K562 (cell line): ENCODE measurements at regions not wholly inside any gene's neighbourhood (a gene's known extent, or its start where the extent isn't known, plus 50 kb on each side); places are given as distances from the start of the nearest gene placed in this dataset.

Experiments
- ATAC-seq: fragments of 200-7000 bp; cut with Tn5 transposase; 3 replicates; pipeline ENCODE4 v1.9.1; 2020; ENCODE audit warnings: moderate library complexity
- BruUV-seq: library from RNA; stranded (reverse); fragments of 400-500 nt; replicated peaks from 2 replicates; lab custom pipeline; 2021; lab: Mats Ljungman, UMichigan
- CTCF ChIA-PET: fragments of 300-600 bp; formaldehyde crosslinking; extraction: SDS; loops from one replicate; lab custom pipeline; 2021; ENCODE audit warnings: low intra/inter-chr PET ratio; lab: Yijun Ruan, JAX
- POLR2A ChIA-PET: fragments of 300-600, 350-650 bp; sonication (Branson Sonifier 250); formaldehyde crosslinking; extraction: SDS; loops from one replicate; lab custom pipeline; 2021; ENCODE audit warnings: antibody characterized with exemption, inconsistent platforms; lab: Yijun Ruan, JAX
- DNase-seq, 4 experiments: peaks; one replicate each; pipeline versions ENCODE4 v3.0.0 to v3.0.0-alpha.2; 2011 to 2018; ENCODE audit warnings: low spot score in 3 of 4, mixed read lengths in 3 of 4; ENCODE audit errors: extremely low read depth in 1 of 4
- FAIRE-seq: peaks from 2 replicates; lab custom pipeline; 2011; peaks lifted over from hg19 to GRCh38; lab: Jason Lieb, UNC
- H2AFZ ChIP-seq: 2 replicates; pipeline ENCODE4 v1.6.0; 2011; ENCODE audit warnings: low read depth, low read length, control low read depth, inconsistent platforms
- H3K27ac ChIP-seq: fragments of 200-600 bp; 3 replicates; pipeline ENCODE4 v1.8.0; 2011; ENCODE audit warnings: low read depth, mild to moderate bottlenecking, control low read depth, inconsistent platforms, low read length, moderate library complexity, mixed read lengths; ENCODE audit errors: extremely low read depth
- H3K27me3 ChIP-seq, 2 experiments: fragments of 300-600 bp in 1 of 2; 2 replicates in 1 of 2; 3 replicates in 1 of 2; pipeline versions ENCODE4 v1.6.0 to v1.8.0; 2011; ENCODE audit warnings: inconsistent platforms in 2 of 2, low read length in 2 of 2, mild to moderate bottlenecking in 1 of 2, mixed read lengths in 1 of 2, moderate library complexity in 1 of 2; ENCODE audit not compliant: control insufficient read depth in 2 of 2, insufficient read depth in 2 of 2
- H3K36me3 ChIP-seq: fragments of 300-600 bp; 3 replicates; pipeline ENCODE4 v1.8.0; 2011; ENCODE audit warnings: mild to moderate bottlenecking, low read length, inconsistent platforms; ENCODE audit not compliant: control insufficient read depth, insufficient read depth
- H3K4me1 ChIP-seq, 2 experiments: fragments of 200-600 bp in 1 of 2; replicated peaks in 1 of 2; 2 replicates in 1 of 2; 3 replicates in 1 of 2; pipeline versions ENCODE4 v1.5.1 to v1.8.0; 2011; ENCODE audit warnings: inconsistent platforms in 2 of 2, low read length in 2 of 2, mild to moderate bottlenecking in 1 of 2, mixed read lengths in 1 of 2, moderate library complexity in 1 of 2; ENCODE audit not compliant: control insufficient read depth in 2 of 2, insufficient read depth in 2 of 2
- H3K4me2 ChIP-seq: 2 replicates; pipeline ENCODE4 v1.6.1; 2011; ENCODE audit warnings: low read length, control low read depth, inconsistent platforms, mixed read lengths; ENCODE audit not compliant: insufficient read depth
- H3K4me3 ChIP-seq: fragments of 200-600 bp; sonication (generic), shearing (Covaris generic); 2 replicates; pipeline ENCODE4 v1.5.1; 2016; ENCODE audit warnings: control low read depth, inconsistent platforms
- H3K79me2 ChIP-seq: fragments of 200-600 bp; 3 replicates; pipeline ENCODE4 v1.8.0; 2011; ENCODE audit warnings: low read length, inconsistent platforms; ENCODE audit not compliant: control insufficient read depth, insufficient read depth
- H3K9ac ChIP-seq, 2 experiments: 2 replicates each; pipeline versions ENCODE4 v1.6.0 to v1.6.1; 2011; ENCODE audit warnings: low read depth in 2 of 2, low read length in 2 of 2, control low read depth in 1 of 2, inconsistent platforms in 1 of 2, mild to moderate bottlenecking in 1 of 2, mixed read lengths in 1 of 2; ENCODE audit not compliant: insufficient read depth in 1 of 2
- H3K9me1 ChIP-seq: one replicate; pipeline ENCODE4 v1.6.0; 2011; ENCODE audit warnings: inconsistent platforms, mild to moderate bottlenecking, low read length, moderate library complexity; ENCODE audit not compliant: control insufficient read depth, insufficient read depth
- H3K9me3 ChIP-seq: replicated peaks from 2 replicates; pipeline ENCODE4 v1.5.1; 2011; ENCODE audit warnings: low read depth, low read length, inconsistent platforms; ENCODE audit not compliant: control insufficient read depth, insufficient read depth
- H4K20me1 ChIP-seq: replicated peaks from 2 replicates; pipeline ENCODE4 v1.6.1; 2011; ENCODE audit warnings: low read length, inconsistent platforms, mixed read lengths; ENCODE audit not compliant: control insufficient read depth, insufficient read depth
- ARID3B ChIP-seq: fragments of 250-450 bp; sonication (Bioruptor Pico); IDR thresholded peaks from 2 replicates; pipeline ENCODE4 v1.4.0; 2020; ENCODE audit warnings: borderline replicate concordance
- ATF1 ChIP-seq, 2 experiments: fragments of 450-650 bp in 1 of 2; IDR thresholded peaks; 2 replicates each; pipeline ENCODE4 v1.6.1; 2016; ENCODE audit warnings: missing compliant biosample characterization in 1 of 2, missing genetic modification characterization in 1 of 2
- C11orf30 ChIP-seq: fragments of 450-650 bp; IDR thresholded peaks from 2 replicates; pipeline ENCODE4 v1.6.1; 2016; ENCODE audit warnings: low read depth, mild to moderate bottlenecking
- E2F4 ChIP-seq: sonication (generic); formaldehyde crosslinking; IDR thresholded peaks from 2 replicates; pipeline ENCODE4 v1.8.0; 2022; ENCODE audit warnings: mild to moderate bottlenecking, low read depth, missing genetic modification reagents
- MAX ChIP-seq: sonication (generic); formaldehyde crosslinking; IDR thresholded peaks from 2 replicates; pipeline ENCODE4 v1.9.0; 2022; ENCODE audit warnings: mild to moderate bottlenecking, missing genetic modification reagents
- MYNN ChIP-seq, 2 experiments: sonication (generic); formaldehyde crosslinking in 1 of 2; IDR thresholded peaks; 2 replicates each; pipeline versions ENCODE4 v1.5.0 to v1.6.1; 2016 to 2020; ENCODE audit warnings: antibody characterized with exemption in 1 of 2, missing genetic modification reagents in 1 of 2
- PCBP1 ChIP-seq: fragments of 200-400 bp; formaldehyde crosslinking; IDR thresholded peaks from 2 replicates; pipeline ENCODE4 v1.6.1; 2018; ENCODE audit warnings: mild to moderate bottlenecking, low read depth, low read length; ENCODE audit not compliant: poor library complexity, severe bottlenecking
- PRPF4 ChIP-seq: fragments of 200-400 bp; formaldehyde crosslinking; IDR thresholded peaks from one replicate; pipeline ENCODE4 v1.6.1; 2017; ENCODE audit warnings: low read length, low read depth, mild to moderate bottlenecking; ENCODE audit not compliant: insufficient read depth, poor library complexity, severe bottlenecking
- RHOXF2B ChIP-seq: fragments of 250-450 bp; sonication (Bioruptor Pico); conservative IDR thresholded peaks from 2 replicates; pipeline ENCODE4 v1.5.1; 2021
- USF2 ChIP-seq: sonication (generic); formaldehyde crosslinking; IDR thresholded peaks from 2 replicates; pipeline ENCODE4 v1.5.0; 2020; ENCODE audit warnings: missing genetic modification reagents
- ZFP30 ChIP-seq: fragments of 250-450 bp; sonication (Bioruptor Pico); IDR thresholded peaks from 2 replicates; pipeline ENCODE4 v1.8.0; 2022; ENCODE audit warnings: moderate library complexity, mild to moderate bottlenecking, inconsistent platforms, borderline replicate concordance
- ZNF121 ChIP-seq: sonication (generic); formaldehyde crosslinking; conservative IDR thresholded peaks from 2 replicates; pipeline ENCODE4 v1.8.0; 2022; ENCODE audit warnings: missing genetic modification reagents
- ZNF174 ChIP-seq: fragments of 250-450 bp; sonication (Bioruptor Pico); IDR thresholded peaks from 2 replicates; pipeline ENCODE4 v1.4.0; 2020; ENCODE audit warnings: mild to moderate bottlenecking
- ZNF398 ChIP-seq: fragments of 250-450 bp; sonication (Bioruptor Pico); IDR thresholded peaks from 2 replicates; pipeline ENCODE4 v1.8.0; 2021; ENCODE audit warnings: moderate library complexity, mild to moderate bottlenecking, inconsistent platforms
- ZNF436 ChIP-seq: fragments of 250-450, 450-650 bp; sonication (Bioruptor Pico); formaldehyde crosslinking; IDR thresholded peaks from 2 replicates; pipeline ENCODE4 v1.7.0; 2020; ENCODE audit warnings: mild to moderate bottlenecking
- ZNF551 ChIP-seq: fragments of 250-450 bp; sonication (Bioruptor Pico); IDR thresholded peaks from 2 replicates; pipeline ENCODE4 v1.5.0; 2021; ENCODE audit warnings: mild to moderate bottlenecking, moderate library complexity
- ZSCAN32 ChIP-seq: fragments of 450-650 bp; formaldehyde crosslinking; IDR thresholded peaks from 2 replicates; pipeline ENCODE4 v1.4.0; 2020; ENCODE audit warnings: mild to moderate bottlenecking, moderate library complexity
- WGBS: fragments of 100-300 bp; shearing (Covaris generic); methylation state at CpG from one replicate; pipeline ENCODE4 v1.1.6; 2016; ENCODE audit warnings: low coverage, mixed read lengths; ENCODE audit not compliant: insufficient coverage; ENCODE audit errors: missing lambda C conversion rate; 5-methylcytosine and 5-hydroxymethylcytosine counted together
- in situ Hi-C: fragments of 300-500 bp; cut with MboI; formaldehyde crosslinking; loops from 4 replicates; pipeline ENCODE4 v1.15.0; 2018; ENCODE audit warnings: inconsistent platforms, mixed read lengths
- intact Hi-C: fragments of 100-400 bp; cut with micrococcal nuclease; formaldehyde crosslinking; loops from 2 replicates; pipeline ENCODE4 v1.14.2; 2022

GRCh38 chr6:82017288-82017687 lies 230.3 kb downstream of the IBTK start (continued):
- no peak for TF ChIP-seq ATF1 (CRISPR knock-in tag; IDR thresholded peaks at IDR 0.05)
- TF ChIP-seq ATF1 (tag; IDR thresholded peaks at IDR 0.05) = no peak
- TF ChIP-seq ZNF436 (CRISPR knock-in tag) = no peak
- no peak for TF ChIP-seq RHOXF2B
- TF ChIP-seq ZNF121 (CRISPR knock-in tag) = no peak
- TF ChIP-seq ZNF551 (CRISPR knock-in tag) = no peak
- no peak for TF ChIP-seq PRPF4
- TF ChIP-seq USF2 = no peak
- TF ChIP-seq ZNF174 (CRISPR knock-in tag) = no peak
- no peak for TF ChIP-seq ZNF398 (CRISPR knock-in tag)
- no peak for TF ChIP-seq MYNN (IDR thresholded peaks at IDR 0.05)
- no peak for TF ChIP-seq MYNN (CRISPR knock-in tag; IDR thresholded peaks at IDR 0.05)
- TF ChIP-seq, all 486 proteins: peak for 0

GRCh38 chr6:82015526-82015925 lies 232.0 kb downstream of the IBTK start:
- 0% methylated on average over 2 of the region's 2 CpGs for WGBS
- Histone ChIP-seq H3K36me3 (no peaks in the 10 kb centered on the region), H3K4me3 (no peak overlapping the region), H3K79me2 (no peaks in the 10 kb centered on the region), H3K9me1 (no peaks in the 10 kb centered on the region), H3K27me3 (no peaks in the 10 kb centered on the region), H2AFZ (no peak overlapping the region), H3K9me3 (no peaks in the 10 kb centered on the region), H3K4me2 (no peak overlapping the region), H3K9ac (no peak overlapping the region), H3K4me1 (no peaks in the 10 kb centered on the region), H3K27ac (no peak overlapping the region), H4K20me1 (no peaks in the 10 kb centered on the region)
- ATAC-seq = no peak
- intact Hi-C loops (no loop called here), in situ Hi-C loops (no loop called here)
- BruUV-seq = no TSS peak
- POLR2A ChIA-PET = no interaction called here
- CTCF ChIA-PET = no interaction called here
- FAIRE-seq = no peak
- DNase-seq = no peak
- TF ChIP-seq ARID3B (CRISPR knock-in tag) (no peak), MAX (CRISPR knock-in tag) (no peak), C11orf30 (no peak), ZSCAN32 (no peak), ZFP30 (CRISPR knock-in tag) (no peak), PCBP1 (no peak), E2F4 (CRISPR knock-in tag) (no peak)
